ENCODE measurements at regions not wholly inside any gene's neighbourhood (a gene's known extent, or its start where the extent isn't known, plus 50 kb on each side); places are given as distances from the start of the nearest gene placed in this dataset.

DNA sequence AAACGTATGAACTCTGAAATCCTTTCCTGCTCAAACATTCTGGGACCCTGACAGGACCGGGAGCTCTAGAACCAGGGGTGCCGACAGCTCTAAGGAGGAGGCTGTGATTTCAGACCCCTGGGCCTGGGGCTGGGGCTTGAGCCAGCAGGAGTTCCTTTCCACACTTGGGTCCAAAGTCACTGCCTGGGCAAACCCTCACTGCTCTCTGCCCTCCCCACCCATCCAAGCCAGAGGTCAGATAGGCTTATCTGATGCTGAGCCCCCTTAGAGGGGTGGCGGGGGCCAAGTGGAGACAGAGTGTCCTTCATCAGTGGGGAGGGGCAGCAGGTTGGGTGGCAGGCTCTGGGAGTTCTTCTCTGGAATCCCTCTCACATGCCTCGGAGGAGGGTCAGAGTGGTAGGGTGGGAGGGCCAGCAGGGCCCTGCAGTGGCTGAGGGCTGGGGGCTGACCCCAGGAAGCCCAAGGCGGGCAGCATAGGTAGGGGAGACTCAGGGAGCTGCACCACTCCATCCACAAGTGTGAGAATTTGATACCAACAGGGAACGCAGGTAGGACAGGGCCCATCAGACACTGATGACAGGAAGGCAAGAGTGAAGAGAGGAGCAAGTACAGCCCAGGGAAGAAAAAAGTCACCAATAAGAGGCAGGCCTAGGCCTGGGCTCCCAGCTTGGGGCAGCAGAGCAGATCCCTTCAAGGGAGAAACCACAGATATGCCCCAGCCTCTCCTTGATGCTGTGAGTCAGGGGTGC, 121.0 kb downstream of the MRPL14 start (continued):
- TF ChIP-seq ZNF879 (CRISPR knock-in tag; IDR thresholded peaks at IDR 0.05) (no peak), ZNF569 (CRISPR knock-in tag; IDR thresholded peaks at IDR 0.05; ENCODE audit: borderline replicate concordance) (no peak), KDM6A (CRISPR knock-in tag; IDR thresholded peaks at IDR 0.05; ENCODE audit: low read depth) (no peak), ZNF724P (CRISPR knock-in tag; IDR thresholded peaks at IDR 0.05; ENCODE audit: borderline replicate concordance) (no peak), CREM (IDR thresholded peaks at IDR 0.05) (no peak), CREM (CRISPR knock-in tag; IDR thresholded peaks at IDR 0.05) (no peak), ZNF260 (CRISPR knock-in tag; IDR thresholded peaks at IDR 0.05; ENCODE audit: borderline replicate concordance, low read depth) (no peak), FOXA3 (CRISPR knock-in tag; IDR thresholded peaks at IDR 0.05) (no peak), SNAI1 (CRISPR knock-in tag; IDR thresholded peaks at IDR 0.05; ENCODE audit: borderline replicate concordance) (no peak), ZNF768 (CRISPR knock-in tag; IDR thresholded peaks at IDR 0.05) (no peak), ZNF451 (CRISPR knock-in tag; IDR thresholded peaks at IDR 0.05) (no peak), ZNF230 (CRISPR knock-in tag; IDR thresholded peaks at IDR 0.05) (peak; percentile 23; the same call in 1 of the 2 replicates), NONO (IDR thresholded peaks at IDR 0.05) (no peak), NONO (CRISPR knock-in tag; conservative IDR thresholded peaks at IDR 0.05) (no peak), ZSCAN20 (CRISPR knock-in tag; IDR thresholded peaks at IDR 0.05; ENCODE audit: borderline replicate concordance) (no peak), ZNF616 (CRISPR knock-in tag; IDR thresholded peaks at IDR 0.05; ENCODE audit: low read depth) (no peak), REPIN1 (CRISPR knock-in tag; IDR thresholded peaks at IDR 0.05; ENCODE audit: borderline replicate concordance, low read depth) (no peak), SP5 (CRISPR knock-in tag; IDR thresholded peaks at IDR 0.05; ENCODE audit: borderline replicate concordance, low read depth) (0 out of 2 replicates have a peak, but pooled peaks have one; percentile 23), SMC3 (IDR thresholded peaks at IDR 0.05; ENCODE audit: low read length) (no peak), ERF (CRISPR knock-in tag; IDR thresholded peaks at IDR 0.05) (no peak), NFE2 (CRISPR knock-in tag; IDR thresholded peaks at IDR 0.05) (no peak), FOXO1 (CRISPR knock-in tag; IDR thresholded peaks at IDR 0.05) (no peak)
- TF ChIP-seq, protein P1, sequence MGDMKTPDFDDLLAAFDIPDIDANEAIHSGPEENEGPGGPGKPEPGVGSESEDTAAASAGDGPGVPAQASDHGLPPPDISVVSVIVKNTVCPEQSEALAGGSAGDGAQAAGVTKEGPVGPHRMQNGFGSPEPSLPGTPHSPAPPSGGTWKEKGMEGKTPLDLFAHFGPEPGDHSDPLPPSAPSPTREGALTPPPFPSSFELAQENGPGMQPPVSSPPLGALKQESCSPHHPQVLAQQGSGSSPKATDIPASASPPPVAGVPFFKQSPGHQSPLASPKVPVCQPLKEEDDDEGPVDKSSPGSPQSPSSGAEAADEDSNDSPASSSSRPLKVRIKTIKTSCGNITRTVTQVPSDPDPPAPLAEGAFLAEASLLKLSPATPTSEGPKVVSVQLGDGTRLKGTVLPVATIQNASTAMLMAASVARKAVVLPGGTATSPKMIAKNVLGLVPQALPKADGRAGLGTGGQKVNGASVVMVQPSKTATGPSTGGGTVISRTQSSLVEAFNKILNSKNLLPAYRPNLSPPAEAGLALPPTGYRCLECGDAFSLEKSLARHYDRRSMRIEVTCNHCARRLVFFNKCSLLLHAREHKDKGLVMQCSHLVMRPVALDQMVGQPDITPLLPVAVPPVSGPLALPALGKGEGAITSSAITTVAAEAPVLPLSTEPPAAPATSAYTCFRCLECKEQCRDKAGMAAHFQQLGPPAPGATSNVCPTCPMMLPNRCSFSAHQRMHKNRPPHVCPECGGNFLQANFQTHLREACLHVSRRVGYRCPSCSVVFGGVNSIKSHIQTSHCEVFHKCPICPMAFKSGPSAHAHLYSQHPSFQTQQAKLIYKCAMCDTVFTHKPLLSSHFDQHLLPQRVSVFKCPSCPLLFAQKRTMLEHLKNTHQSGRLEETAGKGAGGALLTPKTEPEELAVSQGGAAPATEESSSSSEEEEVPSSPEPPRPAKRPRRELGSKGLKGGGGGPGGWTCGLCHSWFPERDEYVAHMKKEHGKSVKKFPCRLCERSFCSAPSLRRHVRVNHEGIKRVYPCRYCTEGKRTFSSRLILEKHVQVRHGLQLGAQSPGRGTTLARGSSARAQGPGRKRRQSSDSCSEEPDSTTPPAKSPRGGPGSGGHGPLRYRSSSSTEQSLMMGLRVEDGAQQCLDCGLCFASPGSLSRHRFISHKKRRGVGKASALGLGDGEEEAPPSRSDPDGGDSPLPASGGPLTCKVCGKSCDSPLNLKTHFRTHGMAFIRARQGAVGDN (CRISPR knock-in tag; IDR thresholded peaks at IDR 0.05) = peak; percentile 65
- TF ChIP-seq, protein P2, sequence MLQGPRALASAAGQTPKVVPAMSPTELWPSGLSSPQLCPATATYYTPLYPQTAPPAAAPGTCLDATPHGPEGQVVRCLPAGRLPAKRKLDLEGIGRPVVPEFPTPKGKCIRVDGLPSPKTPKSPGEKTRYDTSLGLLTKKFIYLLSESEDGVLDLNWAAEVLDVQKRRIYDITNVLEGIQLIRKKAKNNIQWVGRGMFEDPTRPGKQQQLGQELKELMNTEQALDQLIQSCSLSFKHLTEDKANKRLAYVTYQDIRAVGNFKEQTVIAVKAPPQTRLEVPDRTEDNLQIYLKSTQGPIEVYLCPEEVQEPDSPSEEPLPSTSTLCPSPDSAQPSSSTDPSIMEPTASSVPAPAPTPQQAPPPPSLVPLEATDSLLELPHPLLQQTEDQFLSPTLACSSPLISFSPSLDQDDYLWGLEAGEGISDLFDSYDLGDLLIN (CRISPR knock-in tag; IDR thresholded peaks at IDR 0.05; ENCODE audit: borderline replicate concordance) = no peak
- TF ChIP-seq, protein P3, sequence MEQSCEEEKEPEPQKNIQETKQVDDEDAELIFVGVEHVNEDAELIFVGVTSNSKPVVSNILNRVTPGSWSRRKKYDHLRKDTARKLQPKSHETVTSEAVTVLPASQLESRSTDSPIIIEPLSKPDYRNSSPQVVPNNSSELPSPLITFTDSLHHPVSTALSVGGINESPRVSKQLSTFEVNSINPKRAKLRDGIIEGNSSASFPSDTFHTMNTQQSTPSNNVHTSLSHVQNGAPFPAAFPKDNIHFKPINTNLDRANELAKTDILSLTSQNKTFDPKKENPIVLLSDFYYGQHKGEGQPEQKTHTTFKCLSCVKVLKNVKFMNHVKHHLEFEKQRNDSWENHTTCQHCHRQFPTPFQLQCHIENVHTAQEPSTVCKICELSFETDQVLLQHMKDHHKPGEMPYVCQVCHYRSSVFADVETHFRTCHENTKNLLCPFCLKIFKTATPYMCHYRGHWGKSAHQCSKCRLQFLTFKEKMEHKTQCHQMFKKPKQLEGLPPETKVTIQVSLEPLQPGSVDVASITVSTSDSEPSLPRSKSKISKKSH (CRISPR knock-in tag; IDR thresholded peaks at IDR 0.05; ENCODE audit: borderline replicate concordance) = no peak; the same call in 1 of the 2 replicates
